Thoracic aorta (tissue), 2 donors: ENCODE measurements at regions not wholly inside any gene's neighbourhood (a gene's known extent, or its start where the extent isn't known, plus 50 kb on each side); places are given as distances from the start of the nearest gene placed in this dataset.
"Not testable (repeated sequence)": the region's sequence is repeated elsewhere in the genome, so short reads cannot be mapped to it uniquely, and the experiment has no call there.

Experiments used
- ATAC-seq: fragments of 150-250 bp; one replicate; pipeline ENCODE4 v1.8.0; 2017; ENCODE audit warnings: low read depth; ENCODE audit not compliant: insufficient number of reproducible peaks, low FRiP score
- DNase-seq: peaks from one replicate; pipeline ENCODE4 v3.0.0-alpha.2; 2020; ENCODE audit warnings: low spot score
- H3K27ac ChIP-seq, 2 donors: fragments of 200-600 bp; sonication (generic); 1 replicate in 1 of 2; 2 replicates in 1 of 2; pipeline ENCODE4 v1.5.1; 2016; ENCODE audit warnings: mild to moderate bottlenecking in 2 of 2, moderate library complexity in 2 of 2
- H3K27me3 ChIP-seq: fragments of 200-600 bp; sonication (generic); replicated peaks from 2 replicates; pipeline ENCODE4 v1.6.0; 2016; ENCODE audit warnings: mild to moderate bottlenecking; ENCODE audit not compliant: insufficient read depth
- H3K36me3 ChIP-seq: fragments of 200-600 bp; sonication (generic); one replicate; pipeline ENCODE4 v1.5.1; 2016
- H3K4me1 ChIP-seq, 2 donors: fragments of 200-600 bp; sonication (generic); 1 replicate in 1 of 2; 2 replicates in 1 of 2; pipeline versions ENCODE4 v1.5.1 to v1.6.0; 2016; ENCODE audit warnings: low read depth in 2 of 2, mild to moderate bottlenecking in 1 of 2; ENCODE audit not compliant: control insufficient read depth in 1 of 2
- H3K4me3 ChIP-seq: fragments of 200-600 bp; sonication (generic); 2 replicates; pipeline ENCODE4 v1.5.1; 2016; ENCODE audit warnings: mild to moderate bottlenecking
- H3K9me3 ChIP-seq: fragments of 200-600 bp; sonication (generic); 2 replicates; pipeline ENCODE4 v1.5.1; 2016
- CTCF ChIP-seq: fragments of 200-600 bp; sonication (generic); IDR thresholded peaks from one replicate; pipeline ENCODE4 v1.5.1; 2019; ENCODE audit warnings: antibody characterized with exemption

DNA sequence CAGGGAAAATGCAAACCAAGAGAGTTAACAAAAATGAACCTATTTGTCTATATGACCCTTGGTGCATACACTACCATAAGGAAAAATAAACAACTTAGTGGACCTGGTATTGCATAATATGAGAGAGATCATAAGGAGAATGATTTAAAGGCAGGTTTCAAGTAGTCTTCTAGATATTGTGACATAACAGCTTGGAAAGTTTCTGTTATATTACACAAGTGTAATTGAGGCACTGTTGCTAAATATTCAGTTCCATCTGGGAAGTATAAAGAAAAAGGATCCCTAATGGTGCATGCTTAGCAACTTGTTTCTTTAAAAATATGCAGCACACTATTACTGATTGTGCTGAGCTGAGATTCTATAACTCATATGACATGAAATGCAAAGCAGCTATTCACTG is 252.2 kb upstream of the SPHKAP start:
- Histone ChIP-seq H3K36me3 (no peaks in the 10 kb centered on the region), H3K27me3 (no peaks in the 10 kb centered on the region), H3K4me3 (no peak overlapping the region), H3K4me1 (no peaks in the 10 kb centered on the region), H3K9me3 (no peaks in the 10 kb centered on the region), H3K27ac (no peak overlapping the region)
- no peak for TF ChIP-seq CTCF
- no peak for ATAC-seq
- DNase-seq = no peak

- Histone ChIP-seq H3K27ac (no peak overlapping the region), H3K9me3 (peaks cover 3% of the 10 kb centered on the region), H3K27me3 (no peaks in the 10 kb centered on the region), H3K4me3 (no peak overlapping the region), H3K4me1 (no peaks in the 10 kb centered on the region), H3K36me3 (no peaks in the 10 kb centered on the region)
- DNase-seq (no peak), ATAC-seq (no peak)
- no peak for TF ChIP-seq CTCF
Observed at GRCh38 chr2:228432116-228432515, 250.6 kb upstream of the SPHKAP start.

DNA sequence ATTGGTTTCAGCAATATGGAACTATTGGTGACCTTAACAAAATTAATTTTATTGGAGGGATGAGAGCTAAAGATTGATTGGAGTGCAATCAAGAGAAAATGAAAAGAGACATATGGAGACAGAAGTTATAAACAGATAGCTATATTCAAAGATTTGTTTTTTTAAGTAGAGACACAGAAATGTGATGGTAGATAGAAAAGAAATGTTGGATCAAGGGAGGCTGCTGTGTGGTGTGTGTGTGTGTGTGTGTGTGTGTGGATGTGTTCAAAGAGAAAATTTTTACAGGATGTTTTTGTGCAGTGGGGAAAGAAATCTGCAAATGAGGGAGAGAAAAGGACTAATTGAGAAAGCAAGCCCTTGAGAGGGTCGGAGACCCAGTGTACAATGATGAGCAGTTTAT is 249.5 kb upstream of the SPHKAP start:
- Histone ChIP-seq H3K36me3 (no peaks in the 10 kb centered on the region), H3K4me1 (no peaks in the 10 kb centered on the region), H3K4me3 (no peak overlapping the region), H3K27me3 (no peaks in the 10 kb centered on the region), H3K27ac (no peak overlapping the region), H3K9me3 (peaks cover 3% of the 10 kb centered on the region)
- TF ChIP-seq CTCF = no peak
- no peak for ATAC-seq
- no peak for DNase-seq

GRCh38 chr2:228426502-228427216 is 245.2 kb upstream of the SPHKAP start:
- DNase-seq (no peak), ATAC-seq (no peak)
- Histone ChIP-seq H3K27me3 (no peaks in the 10 kb centered on the region), H3K36me3 (no peaks in the 10 kb centered on the region), H3K9me3 (peaks cover 3% of the 10 kb centered on the region), H3K4me1 (no peaks in the 10 kb centered on the region), H3K27ac (no peak overlapping the region), H3K4me3 (no peak overlapping the region)
- no peak for TF ChIP-seq CTCF

DNA sequence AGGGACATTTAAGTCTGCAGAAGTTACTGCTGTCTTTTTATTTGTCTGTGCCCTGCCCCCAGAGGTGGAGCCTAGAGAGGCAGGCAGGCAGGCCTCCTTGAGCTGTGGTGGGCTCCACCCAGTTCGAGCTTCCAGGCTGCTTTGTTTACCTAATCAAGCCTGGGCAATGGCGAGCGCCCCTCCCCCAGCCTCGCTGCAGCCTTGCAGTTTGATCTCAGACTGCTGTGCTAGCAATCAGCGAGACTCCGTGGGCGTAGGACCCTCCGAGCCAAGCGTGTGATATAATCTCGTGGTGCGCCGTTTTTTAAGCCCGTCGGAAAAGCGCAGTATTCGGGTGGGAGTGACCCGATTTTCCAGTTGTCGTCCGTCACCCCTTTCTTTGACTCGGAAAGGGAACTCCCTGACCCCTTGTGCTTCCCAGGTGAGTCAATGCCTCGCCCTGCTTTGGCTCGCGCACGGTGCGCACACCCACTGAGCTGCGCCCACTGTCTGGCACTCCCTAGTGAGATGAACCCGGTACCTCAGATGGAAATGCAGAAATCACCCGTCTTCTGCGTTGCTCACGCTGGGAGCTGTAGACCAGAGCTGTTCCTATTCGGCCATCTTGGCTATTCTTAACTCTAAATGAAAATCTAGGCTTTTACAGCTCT is 244.0 kb upstream of the SPHKAP start:
- not testable (repeated sequence) for DNase-seq, H3K4me1 ChIP-seq, H3K27ac ChIP-seq, H3K27me3 ChIP-seq, H3K36me3 ChIP-seq, ATAC-seq, H3K9me3 ChIP-seq, H3K4me3 ChIP-seq

- Histone ChIP-seq H3K4me3 (no peak overlapping the region), H3K4me1 (no peaks in the 10 kb centered on the region), H3K27me3 (no peaks in the 10 kb centered on the region), H3K9me3 (no peaks in the 10 kb centered on the region), H3K27ac (no peak overlapping the region), H3K36me3 (no peaks in the 10 kb centered on the region)
- no peak for ATAC-seq
- no peak for DNase-seq
- no peak for TF ChIP-seq CTCF
Observed at GRCh38 chr2:228417956-228418355, 236.5 kb upstream of the SPHKAP start.
